Endothelial cell of umbilical vein (primary cell): ENCODE measurements at regions not wholly inside any gene's neighbourhood (a gene's known extent, or its start where the extent isn't known, plus 50 kb on each side); places are given as distances from the start of the nearest gene placed in this dataset.

Source experiments
- BruUV-seq: library from RNA; stranded (reverse); fragments of 400-500 nt; replicated peaks from 2 replicates; lab custom pipeline; 2021; lab: Mats Ljungman, UMichigan
- CTCF ChIA-PET: fragments of 300-600, 350-600 bp; sonication (Branson Sonifier 250); formaldehyde crosslinking; loops from one replicate; lab custom pipeline; 2021; ENCODE audit warnings: antibody characterized with exemption, inconsistent platforms; lab: Charles Lee
- POLR2A ChIA-PET: fragments of 300-600, 350-600 bp; sonication (Branson Sonifier 250); formaldehyde crosslinking; loops from one replicate; lab custom pipeline; 2021; ENCODE audit warnings: antibody characterized with exemption, inconsistent platforms; lab: Charles Lee
- DNase-seq: peaks from one replicate; pipeline ENCODE4 v3.0.0-alpha.2; 2011; ENCODE audit warnings: low read depth, low spot score
- FAIRE-seq: peaks from 2 replicates; lab custom pipeline; 2011; peaks lifted over from hg19 to GRCh38; lab: Jason Lieb, UNC
- H2AFZ ChIP-seq: 2 replicates; pipeline ENCODE4 v1.6.0; 2012; ENCODE audit warnings: low read depth, low read length, control low read depth, inconsistent platforms
- H3K27ac ChIP-seq: 2 replicates; pipeline ENCODE4 v1.5.1; 2011; ENCODE audit warnings: low read depth, mild to moderate bottlenecking, control low read depth, low read length, moderate library complexity; ENCODE audit not compliant: insufficient read depth
- H3K27me3 ChIP-seq, 2 experiments: 2 replicates each; pipeline versions ENCODE4 v1.6.0 to v1.6.1; 2011; ENCODE audit warnings: low read length in 2 of 2, mixed read lengths in 1 of 2; ENCODE audit not compliant: control insufficient read depth in 2 of 2, insufficient read depth in 2 of 2
- H3K36me3 ChIP-seq, 2 experiments: 2 replicates in 1 of 2; 3 replicates in 1 of 2; pipeline ENCODE4 v1.5.1; 2011; ENCODE audit warnings: low read length in 2 of 2, mild to moderate bottlenecking in 1 of 2, moderate library complexity in 1 of 2; ENCODE audit not compliant: control insufficient read depth in 2 of 2, insufficient read depth in 2 of 2; ENCODE audit errors: extremely low read depth in 1 of 2
- H3K4me1 ChIP-seq: 3 replicates; pipeline ENCODE4 v1.5.1; 2011; ENCODE audit warnings: mild to moderate bottlenecking, low read length; ENCODE audit not compliant: control insufficient read depth, insufficient read depth; ENCODE audit errors: extremely low read depth
- H3K4me2 ChIP-seq: 2 replicates; pipeline ENCODE4 v1.6.1; 2011; ENCODE audit warnings: low read length, control low read depth, mixed read lengths; ENCODE audit not compliant: insufficient read depth
- H3K4me3 ChIP-seq, 3 experiments: fragments of 200-600 bp in 1 of 3; sonication (generic), shearing (Covaris generic) in 1 of 3; replicated peaks in 1 of 3; 2 replicates each; pipeline ENCODE4 v1.5.1; 2011 to 2016; ENCODE audit warnings: control low read depth in 3 of 3, low read length in 3 of 3, mild to moderate bottlenecking in 2 of 3, inconsistent platforms in 1 of 3, low read depth in 1 of 3, moderate library complexity in 1 of 3; ENCODE audit not compliant: insufficient read depth in 1 of 3
- H3K79me2 ChIP-seq: 2 replicates; pipeline ENCODE4 v1.6.0; 2012; ENCODE audit warnings: low read length, inconsistent platforms; ENCODE audit not compliant: control insufficient read depth, insufficient read depth
- H3K9ac ChIP-seq: replicated peaks from 2 replicates; pipeline ENCODE3; 2011; ENCODE audit warnings: low read length, control low read depth; ENCODE audit not compliant: insufficient read depth; ENCODE audit errors: extremely low read depth
- H3K9me1 ChIP-seq: replicated peaks from 3 replicates; pipeline ENCODE4 v1.6.0; 2011; ENCODE audit warnings: mild to moderate bottlenecking, low read length; ENCODE audit not compliant: control insufficient read depth, insufficient read depth; ENCODE audit errors: extremely low read depth
- H3K9me3 ChIP-seq: replicated peaks from 2 replicates; pipeline ENCODE4 v1.5.1; 2012; ENCODE audit warnings: low read length, inconsistent platforms; ENCODE audit not compliant: control insufficient read depth, insufficient read depth
- H4K20me1 ChIP-seq: replicated peaks from 2 replicates; pipeline ENCODE3; 2011; ENCODE audit warnings: mild to moderate bottlenecking, low read length; ENCODE audit not compliant: control insufficient read depth, insufficient read depth; ENCODE audit errors: extremely low read depth
- CTCF ChIP-seq, 2 donors: IDR thresholded peaks; 1 replicate in 1 of 2; 2 replicates in 1 of 2; pipeline ENCODE4 v1.5.1; 2011; ENCODE audit warnings: low read length in 2 of 2, mild to moderate bottlenecking in 2 of 2, moderate library complexity in 2 of 2, control low read depth in 1 of 2, inconsistent platforms in 1 of 2, low read depth in 1 of 2; ENCODE audit not compliant: insufficient read depth in 1 of 2; ENCODE audit errors: extremely low read depth in 1 of 2
- EZH2 ChIP-seq: IDR thresholded peaks from 2 replicates; pipeline ENCODE4 v1.6.1; 2012; ENCODE audit warnings: borderline replicate concordance, low read depth, mild to moderate bottlenecking, moderate library complexity, low read length, inconsistent platforms; ENCODE audit not compliant: severe bottlenecking
- FOS ChIP-seq: IDR thresholded peaks from 2 replicates; pipeline ENCODE4 v1.6.1; 2011; ENCODE audit warnings: mild to moderate bottlenecking, low read length, moderate library complexity, borderline replicate concordance; ENCODE audit not compliant: insufficient read depth
- GATA2 ChIP-seq: IDR thresholded peaks from 2 replicates; pipeline ENCODE4 v1.7.0; 2011; ENCODE audit warnings: low read depth, mild to moderate bottlenecking, moderate library complexity, mixed read lengths, low read length; ENCODE audit not compliant: insufficient read length, insufficient read depth
- JUN ChIP-seq: IDR thresholded peaks from 2 replicates; pipeline ENCODE4 v1.6.1; 2011; ENCODE audit warnings: borderline replicate concordance, low read depth; ENCODE audit not compliant: insufficient read length, insufficient read depth
- MAX ChIP-seq: IDR thresholded peaks from 2 replicates; pipeline ENCODE4 v1.6.1; 2011; ENCODE audit not compliant: insufficient read depth, insufficient read length
- MYC ChIP-seq: IDR thresholded peaks from one replicate; pipeline ENCODE4 v1.6.1; 2011; ENCODE audit warnings: mild to moderate bottlenecking, low read depth, low read length
- POLR2A ChIP-seq: IDR thresholded peaks from 2 replicates; pipeline ENCODE4 v1.6.1; 2012; ENCODE audit warnings: low read depth, mild to moderate bottlenecking, control low read depth, low read length
- POLR2AphosphoS5 ChIP-seq: IDR thresholded peaks from 2 replicates; pipeline ENCODE4 v1.6.1; 2012; ENCODE audit warnings: low read depth, mild to moderate bottlenecking, control low read depth, low read length, moderate library complexity; ENCODE audit not compliant: insufficient read depth
- dilution Hi-C: fragments of 300-500 bp; cut with MboI; formaldehyde crosslinking; loops from one replicate; pipeline ENCODE4 v1.15.0; 2019; ENCODE audit warnings: low sequenced_read_pairs; ENCODE audit not compliant: extremely low pct_ligation_motif_present
- intact Hi-C: fragments of 100-400 bp; cut with micrococcal nuclease; formaldehyde crosslinking; loops from one replicate; pipeline ENCODE4 v1.10.0; 2022

- BruUV-seq, result no TSS peak
- H3K9me1 ChIP-seq, result no peaks in the 10 kb centered on the region
- no peak for FAIRE-seq
- H3K9ac ChIP-seq, result no peak overlapping the region
- no peak overlapping the region for H3K27ac ChIP-seq
- no peak overlapping the region for H2AFZ ChIP-seq
- H3K27me3 ChIP-seq, result no peaks in the 10 kb centered on the region
- TF ChIP-seq POLR2A (no peak), POLR2AphosphoS5 (no peak), MYC (no peak), EZH2 (no peak), GATA2 (no peak), CTCF (IDR thresholded peaks at IDR 0.05; ENCODE audit: extremely low read depth in 1 of 2, insufficient read depth in 1 of 2, low read depth in 1 of 2, low read length in 2 of 2) (no peak), FOS (no peak), MAX (no peak), JUN (no peak)
- no peaks in the 10 kb centered on the region for H4K20me1 ChIP-seq
- peaks cover 32% of the 10 kb centered on the region for H3K4me1 ChIP-seq
- ChIA-PET CTCF (interaction anchor here (1.5 to 1.7 kb wide), 2 partner anchors 32 to 109 kb away, joined by 3 to 4 read pairs; no protein-coding TSS in a partner anchor), POLR2A (no interaction called here)
- no peak overlapping the region for H3K4me3 ChIP-seq
- peaks cover 0 to 2% of the 10 kb centered on the region in 2 experiments for H3K36me3 ChIP-seq
- no peak overlapping the region for H3K4me2 ChIP-seq
- no peaks in the 10 kb centered on the region for H3K79me2 ChIP-seq
- DNase-seq, result no peak
- H3K9me3 ChIP-seq, result no peaks in the 10 kb centered on the region
- dilution Hi-C loops (loop anchor here (25.0 kb wide), 1 partner anchor 101 kb away; no protein-coding TSS in a partner anchor), intact Hi-C loops (no loop called here)
Measured at GRCh38 chr6:126913651-126914050, 204.8 kb upstream of the RSPO3 start.
